HL-60/S4 treated with phorbol 12-myristate 13-acetate at 8.2 ng/mL for 4 days and 3 days (cell line): ENCODE measurements at regions not wholly inside any gene's neighbourhood (a gene's known extent, or its start where the extent isn't known, plus 50 kb on each side); places are given as distances from the start of the nearest gene placed in this dataset.
"Not testable (repeated sequence)": the region's sequence is repeated elsewhere in the genome, so short reads cannot be mapped to it uniquely, and the experiment has no call there.

Experiments
- in situ Hi-C: fragments of 300-500 bp; cut with MboI; formaldehyde crosslinking; loops from 2 replicates; pipeline ENCODE4 v1.15.0; 2022; ENCODE audit warnings: low sequenced_read_pairs

GRCh38 chr1:212495766-212496494, 63.2 kb downstream of the NENF start:
- in situ Hi-C loops: loop anchor here (25.0 kb wide), 1 partner anchor 116 kb away; the partner anchor contains the start of gene ATF3

- in situ Hi-C loops: loop anchor here (25.0 kb wide), 1 partner anchor 116 kb away; the partner anchor contains the start of gene ATF3
Observed at GRCh38 chr1:212496682-212497081, 64.0 kb downstream of the NENF start.

- in situ Hi-C loops: loop anchor here (25.0 kb wide), 1 partner anchor 115 kb away; the partner anchor contains the start of gene ATF3
Observed at GRCh38 chr1:212497553-212497952, 64.8 kb downstream of the NENF start.

DNA sequence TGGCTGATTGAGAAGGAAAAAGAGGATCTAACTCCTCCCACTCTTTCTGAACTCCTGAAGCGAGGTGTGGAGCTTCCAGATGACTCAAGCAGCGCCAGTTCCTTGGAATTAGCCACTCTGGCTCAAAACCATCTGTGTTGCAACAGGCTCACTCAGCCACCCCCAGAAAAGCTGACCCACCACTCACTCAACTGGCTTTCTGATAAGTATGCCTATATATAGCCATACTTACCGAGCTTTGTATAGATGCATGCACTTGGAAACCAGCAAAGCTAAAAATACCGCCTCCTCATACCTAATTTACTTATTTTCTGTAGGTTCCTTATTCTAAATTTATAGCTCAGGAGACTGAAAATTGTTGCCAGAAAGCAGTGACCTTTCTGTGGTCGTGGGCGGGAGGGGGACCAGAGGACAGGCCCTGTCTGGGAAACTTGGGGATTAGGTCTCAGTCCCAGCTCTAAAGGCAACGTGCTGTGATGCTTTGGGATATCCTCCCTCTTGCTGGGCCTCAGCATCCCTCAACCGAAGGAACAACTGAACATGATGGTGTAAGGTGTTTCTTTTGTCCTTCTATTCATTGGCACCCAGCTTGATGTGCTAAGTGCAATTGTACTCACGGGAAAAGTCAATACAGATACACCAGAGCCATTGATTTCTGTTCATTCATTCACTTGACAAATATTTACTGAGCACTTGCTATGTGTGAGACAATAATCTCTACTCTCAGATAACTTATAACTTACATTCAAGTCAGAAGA, 65.7 kb downstream of the NENF start:
- in situ Hi-C loops: loop anchor here (25.0 kb wide), 1 partner anchor 114 kb away; the partner anchor contains the start of gene ATF3

- in situ Hi-C loops: no loop called here
Observed at GRCh38 chr1:212500351-212500750, 67.6 kb downstream of the NENF start.

GRCh38 chr1:212500983-212501382, 68.3 kb downstream of the NENF start:
- in situ Hi-C loops: no loop called here

GRCh38 chr1:212503714-212504113, 71.0 kb downstream of the NENF start:
- in situ Hi-C loops: no loop called here

DNA sequence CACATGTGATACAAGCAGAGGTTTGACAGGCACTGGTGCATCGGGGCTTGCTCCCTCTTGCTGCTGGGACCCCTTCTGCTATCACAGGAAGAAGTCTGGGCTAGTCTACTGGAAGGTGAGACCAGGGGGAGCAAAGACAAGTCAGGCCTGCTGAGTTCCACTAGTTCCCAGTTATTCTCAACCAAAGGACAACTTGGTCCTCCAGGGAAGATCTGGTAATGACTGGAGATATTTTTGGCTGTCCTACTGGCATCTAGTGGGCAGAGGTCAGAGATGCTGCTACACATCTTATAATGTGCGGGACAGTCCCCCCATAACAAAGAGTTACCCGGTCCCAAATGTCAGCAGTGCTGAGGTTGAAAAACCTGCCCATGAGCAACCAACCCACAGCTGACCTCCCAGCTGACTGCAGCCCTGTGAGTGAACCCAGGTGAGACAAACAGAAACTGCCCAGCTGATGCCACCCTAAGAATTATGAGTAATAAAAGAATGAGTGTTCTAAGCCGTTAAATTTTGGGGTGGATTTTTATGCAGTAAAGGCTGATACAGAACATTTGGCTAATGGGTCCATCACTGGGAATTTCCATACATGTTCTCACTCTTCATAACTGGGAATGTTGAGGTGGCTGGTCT, 71.6 kb downstream of the NENF start:
- in situ Hi-C loops: no loop called here

- in situ Hi-C loops: no loop called here
Observed at GRCh38 chr1:212506666-212507065, 73.9 kb downstream of the NENF start.

GRCh38 chr1:212507369-212507768, 74.6 kb downstream of the NENF start:
- in situ Hi-C loops: no loop called here

DNA sequence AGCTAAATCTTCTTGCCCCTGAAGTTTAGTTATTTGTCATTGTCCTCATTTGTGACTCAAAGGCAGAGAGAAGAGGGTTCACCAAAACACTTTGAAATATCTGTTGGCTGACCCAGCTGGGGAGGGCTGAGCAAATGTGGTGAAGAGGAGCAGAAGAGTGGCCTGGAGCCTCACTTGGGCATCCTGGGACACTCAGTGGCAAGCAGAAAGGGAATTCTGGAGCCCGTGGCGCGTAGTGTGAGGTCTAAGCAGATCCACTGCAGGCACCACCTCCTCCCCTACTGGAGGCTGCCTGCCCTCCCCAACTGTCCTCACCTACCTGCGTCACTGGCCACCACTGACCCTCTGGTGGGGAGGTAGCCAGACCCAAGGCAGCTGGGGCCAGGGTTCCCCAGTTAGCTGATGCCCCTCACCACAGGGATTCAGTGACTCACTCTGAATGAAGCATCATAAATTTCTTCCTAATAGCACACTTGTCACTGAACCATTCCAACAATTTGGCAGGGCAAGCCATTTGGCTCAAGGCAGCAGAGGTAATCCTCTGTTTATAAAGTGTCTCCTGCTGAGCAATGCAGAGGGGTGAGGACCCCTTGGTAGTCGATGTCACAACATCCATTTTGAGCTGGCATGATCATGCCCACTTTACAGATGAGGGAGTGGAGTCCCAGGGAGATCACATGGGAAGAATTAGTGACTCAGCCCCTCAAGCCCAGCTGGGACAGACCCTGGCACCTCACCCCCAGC, 80.3 kb downstream of the NENF start:
- in situ Hi-C loops: no loop called here

DNA sequence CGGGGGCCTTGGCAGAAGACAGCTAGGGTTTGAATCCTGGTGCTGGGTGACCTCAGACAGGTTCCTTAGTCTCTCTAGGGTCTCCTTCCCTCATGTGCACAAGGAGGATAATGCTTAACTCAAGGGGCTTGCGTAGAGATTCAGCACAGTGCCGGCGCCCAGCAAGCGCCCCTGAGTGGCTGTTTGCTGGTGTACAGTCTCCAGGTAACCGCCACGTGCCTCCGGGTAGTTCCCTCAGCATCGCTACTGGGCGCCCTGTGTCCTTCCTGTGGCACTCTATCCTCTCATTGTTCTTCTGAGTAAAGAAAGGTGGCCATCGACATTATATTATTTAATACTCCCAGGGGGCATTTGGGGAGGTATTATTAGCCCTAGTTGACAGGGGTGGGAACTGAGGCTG, 80.9 kb downstream of the NENF start:
- in situ Hi-C loops: no loop called here

- in situ Hi-C loops: no loop called here
Observed at GRCh38 chr1:212514056-212514614, 81.4 kb downstream of the NENF start.

DNA sequence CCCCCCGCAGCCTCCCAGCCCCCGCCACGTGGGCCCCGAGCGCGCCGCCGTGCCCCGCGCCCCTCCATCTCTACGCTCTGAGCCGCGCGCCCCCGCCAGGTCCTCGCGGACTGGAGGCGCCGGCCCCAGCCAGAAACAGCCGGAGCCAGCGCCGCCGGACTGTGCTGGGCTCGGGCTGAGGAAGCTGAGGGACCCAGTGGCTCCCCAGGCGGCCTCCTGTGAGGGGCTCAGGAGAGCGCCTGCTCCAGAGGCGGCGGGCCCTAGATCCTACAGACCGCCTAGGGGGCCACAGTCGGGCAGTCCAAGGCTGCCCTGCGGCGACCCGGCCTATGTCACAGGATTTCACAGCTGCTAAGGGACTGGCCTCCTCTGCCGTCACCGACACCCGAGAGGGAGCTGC, 82.1 kb downstream of the NENF start:
- in situ Hi-C loops: no loop called here

DNA sequence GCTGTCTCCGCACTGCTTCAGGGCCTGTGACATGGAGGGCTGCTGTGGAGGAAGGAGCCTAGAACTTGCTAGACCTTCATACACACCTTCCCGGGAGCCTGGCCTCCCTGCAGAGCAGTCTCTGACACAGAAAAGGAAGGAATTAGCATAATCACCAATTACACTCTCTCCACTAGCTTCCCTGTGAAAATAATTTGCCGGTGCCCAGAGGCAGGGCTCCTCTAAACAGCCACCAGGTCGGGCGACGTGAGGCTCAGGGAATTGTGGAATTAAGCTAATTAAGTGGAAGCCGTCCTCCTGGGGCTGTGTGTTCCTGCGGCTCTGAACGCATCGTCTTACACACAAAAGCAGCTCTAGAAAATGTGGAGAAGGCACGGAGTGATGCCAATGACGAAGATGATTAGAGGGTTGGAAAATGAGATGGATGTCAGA, 82.6 kb downstream of the NENF start:
- in situ Hi-C loops: no loop called here

- in situ Hi-C loops: not testable (repeated sequence)
Observed at GRCh38 chr1:212516012-212516411, 83.3 kb downstream of the NENF start.

- in situ Hi-C loops: no loop called here
Observed at GRCh38 chr1:212518188-212519054, 85.7 kb downstream of the NENF start.

DNA sequence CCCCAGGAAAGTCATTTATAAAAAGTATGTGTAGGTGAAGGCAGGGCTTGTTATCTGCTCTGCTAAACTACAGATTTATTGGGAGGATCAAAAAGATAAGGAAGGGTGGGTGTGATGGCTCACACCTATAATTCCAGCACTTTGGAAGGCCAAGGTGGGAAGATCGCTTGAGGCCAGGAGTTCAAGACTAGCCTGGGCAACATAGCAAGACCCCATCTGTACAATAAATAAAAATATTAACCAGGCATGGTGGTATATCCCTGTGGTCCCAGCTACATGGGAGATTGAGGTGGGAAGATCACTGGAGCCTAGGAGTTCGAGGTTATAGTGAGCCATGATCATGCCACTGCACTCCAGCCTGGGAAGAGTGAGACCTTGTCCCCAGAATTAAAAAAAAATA, 86.4 kb downstream of the NENF start:
- in situ Hi-C loops: no loop called here

DNA sequence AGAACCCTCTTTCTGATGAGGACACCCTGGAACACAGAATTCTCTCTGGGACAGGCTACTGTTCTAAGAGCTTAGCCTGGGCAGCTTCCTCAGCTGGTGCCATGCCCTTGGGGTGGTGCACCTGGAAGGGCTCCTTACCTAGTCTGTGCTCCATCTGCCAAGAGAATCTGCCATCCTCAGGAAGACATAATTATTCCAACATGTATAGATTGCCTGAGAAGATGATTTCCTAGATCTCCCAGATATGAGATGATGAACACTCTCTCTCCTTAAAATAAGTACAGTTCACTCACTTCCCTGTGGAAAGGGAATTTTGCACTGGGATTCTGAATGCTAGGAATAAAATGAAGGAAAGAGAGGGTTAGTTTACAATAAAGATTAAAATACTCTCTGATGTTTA, 87.6 kb downstream of the NENF start:
- in situ Hi-C loops: no loop called here

- in situ Hi-C loops: no loop called here
Observed at GRCh38 chr1:212520746-212521145, 87.8 kb upstream of the ATF3 start.
